OCI-LY3 (cell line): ENCODE measurements at regions not wholly inside any gene's neighbourhood (a gene's known extent, or its start where the extent isn't known, plus 50 kb on each side); places are given as distances from the start of the nearest gene placed in this dataset.

Experiments
- H2AFZ ChIP-seq: fragments of 200-600, 300-600 bp; shearing (Covaris generic); 2 replicates; pipeline ENCODE4 v1.6.0; 2014; ENCODE audit warnings: antibody characterized with exemption, low read depth, low read length
- H3K27ac ChIP-seq: fragments of 200-600, 300-600 bp; sonication (generic); 2 replicates; pipeline ENCODE4 v1.5.1; 2014; ENCODE audit warnings: mild to moderate bottlenecking, low read length, moderate library complexity, mixed read lengths
- H3K27me3 ChIP-seq: fragments of 200-600, 300-600 bp; sonication (generic); 2 replicates; pipeline ENCODE4 v1.6.1; 2014; ENCODE audit warnings: low read depth, low read length, mixed read lengths
- H3K36me3 ChIP-seq: fragments of 200-600, 300-600 bp; sonication (generic); replicated peaks from 2 replicates; pipeline ENCODE3; 2014; ENCODE audit warnings: low read depth, low read length, mixed read lengths
- H3K4me1 ChIP-seq: fragments of 300-600, 200-600 bp; sonication (generic); 2 replicates; pipeline ENCODE4 v1.6.1; 2014; ENCODE audit warnings: low read length, mixed read lengths
- H3K4me2 ChIP-seq: fragments of 200-600, 300-600 bp; sonication (generic); 2 replicates; pipeline ENCODE4 v1.6.1; 2014; ENCODE audit warnings: low read length, mixed read lengths
- H3K4me3 ChIP-seq: fragments of 300-600, 200-600 bp; sonication (generic); 2 replicates; pipeline ENCODE4 v1.5.1; 2014; ENCODE audit warnings: antibody characterized with exemption, mild to moderate bottlenecking, low read length, moderate library complexity
- H3K79me2 ChIP-seq: fragments of 300-600, 200-600 bp; shearing (Covaris generic); 2 replicates; pipeline ENCODE4 v1.6.1; 2014; ENCODE audit warnings: mild to moderate bottlenecking, low read length, mixed read lengths
- H3K9ac ChIP-seq: fragments of 300-600, 200-600 bp; shearing (Covaris generic); 2 replicates; pipeline ENCODE4 v1.6.0; 2014; ENCODE audit warnings: mild to moderate bottlenecking, low read length, moderate library complexity
- H3K9me3 ChIP-seq: fragments of 200-600, 300-600 bp; shearing (Covaris generic); 2 replicates; pipeline ENCODE4 v1.6.1; 2014; ENCODE audit warnings: low read length, mixed read lengths; ENCODE audit not compliant: insufficient read depth
- H4K20me1 ChIP-seq: fragments of 200-600, 300-600 bp; sonication (generic); 2 replicates; pipeline ENCODE4 v1.6.1; 2016; ENCODE audit warnings: low read length, mixed read lengths; ENCODE audit not compliant: insufficient read depth
- EZH2phosphoT487 ChIP-seq: fragments of 200-600 bp; shearing (Covaris generic); IDR thresholded peaks from 2 replicates; pipeline ENCODE4 v1.6.1; 2018; ENCODE audit warnings: antibody characterized with exemption, mixed run types, low read depth
- TF ChIP-seq, protein P1 (sequence below): fragments of 200-600, 300-600 bp; sonication (generic); IDR thresholded peaks from 2 replicates; pipeline ENCODE4 v1.5.1; 2014; ENCODE audit warnings: antibody characterized with exemption, low read length, low read depth

DNA sequence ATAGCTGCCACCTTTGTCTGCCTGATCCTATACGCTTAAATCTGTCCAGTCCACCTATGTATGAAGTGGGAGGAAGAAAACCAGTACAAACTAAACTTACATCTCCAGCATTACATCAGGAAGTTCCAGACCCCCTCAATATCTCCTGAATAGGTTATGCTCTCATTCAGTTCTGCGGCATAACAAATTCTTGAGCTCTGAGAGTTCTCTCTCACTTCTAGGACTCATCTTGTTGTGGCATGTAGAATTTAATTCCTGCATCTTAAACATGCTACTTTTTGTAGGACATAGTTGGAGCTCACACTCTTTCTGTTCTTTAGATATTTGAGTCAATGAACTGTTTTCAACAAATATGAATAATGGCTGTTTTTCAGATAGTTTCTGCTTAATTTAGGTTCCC lies 662.5 kb downstream of the CDH11 start:
- H3K9ac ChIP-seq = no peak overlapping the region
- H2AFZ ChIP-seq = no peak overlapping the region
- no peaks in the 10 kb centered on the region for H3K36me3 ChIP-seq
- no peak overlapping the region for H3K27ac ChIP-seq
- H3K79me2 ChIP-seq = no peaks in the 10 kb centered on the region
- no peak overlapping the region for H3K4me2 ChIP-seq
- no peaks in the 10 kb centered on the region for H4K20me1 ChIP-seq
- no peaks in the 10 kb centered on the region for H3K4me1 ChIP-seq
- H3K9me3 ChIP-seq = no peaks in the 10 kb centered on the region
- no peak overlapping the region for H3K4me3 ChIP-seq
- TF ChIP-seq, protein P1, sequence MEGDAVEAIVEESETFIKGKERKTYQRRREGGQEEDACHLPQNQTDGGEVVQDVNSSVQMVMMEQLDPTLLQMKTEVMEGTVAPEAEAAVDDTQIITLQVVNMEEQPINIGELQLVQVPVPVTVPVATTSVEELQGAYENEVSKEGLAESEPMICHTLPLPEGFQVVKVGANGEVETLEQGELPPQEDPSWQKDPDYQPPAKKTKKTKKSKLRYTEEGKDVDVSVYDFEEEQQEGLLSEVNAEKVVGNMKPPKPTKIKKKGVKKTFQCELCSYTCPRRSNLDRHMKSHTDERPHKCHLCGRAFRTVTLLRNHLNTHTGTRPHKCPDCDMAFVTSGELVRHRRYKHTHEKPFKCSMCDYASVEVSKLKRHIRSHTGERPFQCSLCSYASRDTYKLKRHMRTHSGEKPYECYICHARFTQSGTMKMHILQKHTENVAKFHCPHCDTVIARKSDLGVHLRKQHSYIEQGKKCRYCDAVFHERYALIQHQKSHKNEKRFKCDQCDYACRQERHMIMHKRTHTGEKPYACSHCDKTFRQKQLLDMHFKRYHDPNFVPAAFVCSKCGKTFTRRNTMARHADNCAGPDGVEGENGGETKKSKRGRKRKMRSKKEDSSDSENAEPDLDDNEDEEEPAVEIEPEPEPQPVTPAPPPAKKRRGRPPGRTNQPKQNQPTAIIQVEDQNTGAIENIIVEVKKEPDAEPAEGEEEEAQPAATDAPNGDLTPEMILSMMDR = no peak
- TF ChIP-seq EZH2phosphoT487 = no peak
- no peaks in the 10 kb centered on the region for H3K27me3 ChIP-seq

DNA sequence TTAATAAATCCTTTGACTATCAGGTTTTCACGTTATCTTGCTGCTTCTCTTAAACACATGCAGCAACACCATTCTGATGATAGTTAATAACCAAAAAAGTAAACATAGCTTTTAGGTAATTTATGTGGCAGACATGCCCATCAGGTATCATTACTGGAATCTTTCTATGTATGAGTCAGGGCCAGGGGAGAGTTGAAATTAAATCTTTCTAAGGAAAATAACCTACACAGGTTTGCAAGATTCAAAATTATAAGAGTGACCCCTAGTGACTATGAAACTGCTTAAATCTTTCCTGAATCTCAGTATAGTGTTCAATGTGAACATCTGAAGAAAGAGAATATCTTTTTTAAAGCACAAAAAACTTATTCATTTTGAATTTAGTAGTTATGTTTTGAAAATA lies 666.6 kb downstream of the CDH11 start:
- H3K27me3 ChIP-seq = no peaks in the 10 kb centered on the region
- no peak for TF ChIP-seq EZH2phosphoT487
- TF ChIP-seq, protein P1 = no peak
- no peak overlapping the region for H3K9ac ChIP-seq
- no peaks in the 10 kb centered on the region for H3K9me3 ChIP-seq
- no peak overlapping the region for H2AFZ ChIP-seq
- no peak overlapping the region for H3K27ac ChIP-seq
- H3K36me3 ChIP-seq = no peaks in the 10 kb centered on the region
- H3K4me1 ChIP-seq = no peaks in the 10 kb centered on the region
- H3K4me3 ChIP-seq = no peak overlapping the region
- no peak overlapping the region for H3K4me2 ChIP-seq
- H3K79me2 ChIP-seq = no peaks in the 10 kb centered on the region
- H4K20me1 ChIP-seq = no peaks in the 10 kb centered on the region

DNA sequence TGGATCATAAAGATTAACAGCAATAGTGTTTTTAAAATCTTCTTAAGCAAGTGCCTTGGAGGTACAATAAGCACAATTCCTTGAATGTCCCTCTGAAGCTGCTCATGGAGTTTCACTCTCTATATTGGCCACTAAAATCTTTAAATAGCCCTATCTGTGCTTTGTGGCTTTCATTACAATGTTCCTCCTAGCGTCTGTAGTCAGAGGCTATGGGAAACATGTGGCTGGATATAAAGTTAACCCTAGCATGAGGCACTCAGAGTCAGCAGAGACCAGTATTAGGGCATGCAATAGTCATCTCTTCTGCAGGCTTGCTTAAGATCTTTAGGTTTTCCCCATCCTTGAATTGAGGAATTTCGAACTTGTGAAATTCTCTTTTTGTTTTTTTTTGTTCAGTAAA lies 668.2 kb downstream of the CDH11 start:
- Histone ChIP-seq H3K27me3 (no peaks in the 10 kb centered on the region), H3K27ac (no peak overlapping the region), H3K4me1 (no peaks in the 10 kb centered on the region), H3K9me3 (no peaks in the 10 kb centered on the region), H3K79me2 (no peaks in the 10 kb centered on the region), H3K4me2 (no peak overlapping the region), H3K9ac (no peak overlapping the region), H4K20me1 (no peaks in the 10 kb centered on the region), H3K4me3 (no peak overlapping the region), H3K36me3 (no peaks in the 10 kb centered on the region), H2AFZ (no peak overlapping the region)
- no peak for TF ChIP-seq EZH2phosphoT487
- TF ChIP-seq, protein P1 = no peak

DNA sequence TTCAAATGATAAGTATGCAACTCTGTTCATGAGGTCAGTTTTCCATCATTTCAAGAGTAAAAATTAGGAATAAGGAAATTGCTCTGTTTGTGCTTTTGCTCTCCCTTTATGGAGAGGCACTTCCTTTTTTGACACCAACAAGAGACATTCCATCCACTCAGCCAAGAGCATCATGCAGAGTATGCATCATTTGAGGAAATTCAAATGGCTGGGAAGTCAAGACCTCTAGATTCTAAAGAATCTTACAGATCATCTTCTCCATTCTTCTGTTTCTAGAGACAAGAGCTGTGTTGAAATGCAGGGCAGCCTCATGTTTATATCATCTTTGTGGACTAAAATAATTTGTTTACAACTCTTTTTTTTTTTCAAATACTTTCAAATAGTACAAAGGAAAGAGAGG lies 669.4 kb downstream of the CDH11 start:
- Histone ChIP-seq H3K79me2 (no peaks in the 10 kb centered on the region), H3K9ac (no peak overlapping the region), H3K4me2 (no peak overlapping the region), H3K4me1 (no peaks in the 10 kb centered on the region), H2AFZ (no peak overlapping the region), H3K27ac (no peak overlapping the region), H4K20me1 (no peaks in the 10 kb centered on the region), H3K4me3 (no peak overlapping the region), H3K36me3 (no peaks in the 10 kb centered on the region), H3K27me3 (no peaks in the 10 kb centered on the region), H3K9me3 (no peaks in the 10 kb centered on the region)
- TF ChIP-seq, protein P1 = no peak
- TF ChIP-seq EZH2phosphoT487 = no peak
